ENCODE measurements at regions not wholly inside any gene's neighbourhood (a gene's known extent, or its start where the extent isn't known, plus 50 kb on each side); places are given as distances from the start of the nearest gene placed in this dataset.

GRCh38 chr6:90914312-90914711 lies 327.4 kb upstream of the MAP3K7 start:
- DNase-seq (ENCODE audit: extremely low spot score): no peak
- H3K36me3 ChIP-seq (ENCODE audit: insufficient read depth): peaks cover 1% of the 10 kb centered on the region
- 85% methylated on average over 2 of the region's 2 CpGs for WGBS
- no peaks in the 10 kb centered on the region for H3K4me1 ChIP-seq (ENCODE audit: insufficient read depth)
- H3K27ac ChIP-seq (ENCODE audit: low read depth): no peak overlapping the region
- H3K4me3 ChIP-seq (ENCODE audit: low read depth, low read length): no peak overlapping the region

GRCh38 chr6:90913266-90913960 lies 326.5 kb upstream of the MAP3K7 start:
- no peak for DNase-seq (ENCODE audit: extremely low spot score)
- Histone ChIP-seq H3K4me1 (ENCODE audit: insufficient read depth) (no peaks in the 10 kb centered on the region), H3K27ac (ENCODE audit: low read depth) (no peak overlapping the region), H3K4me3 (ENCODE audit: low read depth, low read length) (no peak overlapping the region), H3K36me3 (ENCODE audit: insufficient read depth) (peaks cover 1% of the 10 kb centered on the region)
- WGBS: 84% methylated on average over 2 of the region's 2 CpGs

- H3K27ac ChIP-seq (ENCODE audit: low read depth): no peak overlapping the region
- H3K36me3 ChIP-seq (ENCODE audit: insufficient read depth): peaks cover 1% of the 10 kb centered on the region
- WGBS: 22% methylated on average over 1 of the region's 1 CpG
- H3K4me3 ChIP-seq (ENCODE audit: low read depth, low read length): no peak overlapping the region
- H3K4me1 ChIP-seq (ENCODE audit: insufficient read depth): no peaks in the 10 kb centered on the region
- DNase-seq (ENCODE audit: extremely low spot score): no peak
Observed at GRCh38 chr6:90911642-90912041, 324.8 kb upstream of the MAP3K7 start.

GRCh38 chr6:90910893-90911292 lies 324.0 kb upstream of the MAP3K7 start:
- H3K27ac ChIP-seq (ENCODE audit: low read depth): no peak overlapping the region
- no peaks in the 10 kb centered on the region for H3K4me1 ChIP-seq (ENCODE audit: insufficient read depth)
- no peak overlapping the region for H3K4me3 ChIP-seq (ENCODE audit: low read depth, low read length)
- WGBS: 99% methylated on average over 6 of the region's 6 CpGs
- DNase-seq (ENCODE audit: extremely low spot score): no peak
- H3K36me3 ChIP-seq (ENCODE audit: insufficient read depth): peaks cover 1% of the 10 kb centered on the region

GRCh38 chr6:90907931-90908655 lies 321.2 kb upstream of the MAP3K7 start:
- H3K27ac ChIP-seq (ENCODE audit: low read depth): no peak overlapping the region
- H3K36me3 ChIP-seq (ENCODE audit: insufficient read depth): peaks cover 1% of the 10 kb centered on the region
- WGBS: 78% methylated on average over 4 of the region's 4 CpGs
- H3K4me3 ChIP-seq (ENCODE audit: low read depth, low read length): no peak overlapping the region
- no peaks in the 10 kb centered on the region for H3K4me1 ChIP-seq (ENCODE audit: insufficient read depth)
- DNase-seq (ENCODE audit: extremely low spot score): no peak

- no peak for DNase-seq (ENCODE audit: extremely low spot score)
- Histone ChIP-seq H3K36me3 (ENCODE audit: insufficient read depth) (peaks cover 1% of the 10 kb centered on the region), H3K4me3 (ENCODE audit: low read depth, low read length) (no peak overlapping the region), H3K4me1 (ENCODE audit: insufficient read depth) (no peaks in the 10 kb centered on the region), H3K27ac (ENCODE audit: low read depth) (no peak overlapping the region)
- WGBS: 37% methylated on average over 3 of the region's 3 CpGs
Observed at GRCh38 chr6:90905351-90905750, 318.5 kb upstream of the MAP3K7 start.

- Histone ChIP-seq H3K4me3 (ENCODE audit: low read depth, low read length) (no peak overlapping the region), H3K36me3 (ENCODE audit: insufficient read depth) (no peaks in the 10 kb centered on the region), H3K27ac (ENCODE audit: low read depth) (no peak overlapping the region), H3K4me1 (ENCODE audit: insufficient read depth) (no peaks in the 10 kb centered on the region)
- WGBS: 93% methylated on average over 2 of the region's 2 CpGs
- DNase-seq (ENCODE audit: extremely low spot score): no peak
Observed at GRCh38 chr6:90900034-90900433, 313.2 kb upstream of the MAP3K7 start.

- 79% methylated on average over 4 of the region's 4 CpGs for WGBS
- Histone ChIP-seq H3K4me1 (ENCODE audit: insufficient read depth) (no peaks in the 10 kb centered on the region), H3K4me3 (ENCODE audit: low read depth, low read length) (no peak overlapping the region), H3K27ac (ENCODE audit: low read depth) (no peak overlapping the region), H3K36me3 (ENCODE audit: insufficient read depth) (no peaks in the 10 kb centered on the region)
- DNase-seq (ENCODE audit: extremely low spot score): no peak
Observed at GRCh38 chr6:90898763-90899162, 311.9 kb upstream of the MAP3K7 start.

GRCh38 chr6:90896075-90896547 lies 309.2 kb upstream of the MAP3K7 start:
- DNase-seq (ENCODE audit: extremely low spot score): no peak
- no peak overlapping the region for H3K4me3 ChIP-seq (ENCODE audit: low read depth, low read length)
- H3K27ac ChIP-seq (ENCODE audit: low read depth): no peak overlapping the region
- H3K36me3 ChIP-seq (ENCODE audit: insufficient read depth): no peaks in the 10 kb centered on the region
- no peaks in the 10 kb centered on the region for H3K4me1 ChIP-seq (ENCODE audit: insufficient read depth)
- WGBS: 66% methylated on average over 3 of the region's 3 CpGs

- H3K4me3 ChIP-seq (ENCODE audit: low read depth, low read length): no peak overlapping the region
- no peaks in the 10 kb centered on the region for H3K36me3 ChIP-seq (ENCODE audit: insufficient read depth)
- no peak for DNase-seq (ENCODE audit: extremely low spot score)
- WGBS: 73% methylated on average over 9 of the region's 9 CpGs
- no peak overlapping the region for H3K27ac ChIP-seq (ENCODE audit: low read depth)
- no peaks in the 10 kb centered on the region for H3K4me1 ChIP-seq (ENCODE audit: insufficient read depth)
Observed at GRCh38 chr6:90895299-90896074, 308.6 kb upstream of the MAP3K7 start.

- Histone ChIP-seq H3K4me3 (ENCODE audit: low read depth, low read length) (no peak overlapping the region), H3K4me1 (ENCODE audit: insufficient read depth) (no peaks in the 10 kb centered on the region), H3K27ac (ENCODE audit: low read depth) (no peak overlapping the region), H3K36me3 (ENCODE audit: insufficient read depth) (no peaks in the 10 kb centered on the region)
- WGBS: 63% methylated on average over 9 of the region's 9 CpGs
- no peak for DNase-seq (ENCODE audit: extremely low spot score)
Observed at GRCh38 chr6:90894285-90895130, 307.6 kb upstream of the MAP3K7 start.

GRCh38 chr6:90893400-90893799 lies 306.5 kb upstream of the MAP3K7 start:
- 74% methylated on average over 4 of the region's 4 CpGs for WGBS
- H3K27ac ChIP-seq (ENCODE audit: low read depth): no peak overlapping the region
- no peak overlapping the region for H3K4me3 ChIP-seq (ENCODE audit: low read depth, low read length)
- no peaks in the 10 kb centered on the region for H3K4me1 ChIP-seq (ENCODE audit: insufficient read depth)
- H3K36me3 ChIP-seq (ENCODE audit: insufficient read depth): no peaks in the 10 kb centered on the region
- DNase-seq (ENCODE audit: extremely low spot score): no peak

GRCh38 chr6:90892271-90892670 lies 305.4 kb upstream of the MAP3K7 start:
- no peaks in the 10 kb centered on the region for H3K36me3 ChIP-seq (ENCODE audit: insufficient read depth)
- 42% methylated on average over 3 of the region's 3 CpGs for WGBS
- no peak overlapping the region for H3K27ac ChIP-seq (ENCODE audit: low read depth)
- H3K4me1 ChIP-seq (ENCODE audit: insufficient read depth): no peaks in the 10 kb centered on the region
- DNase-seq (ENCODE audit: extremely low spot score): no peak
- H3K4me3 ChIP-seq (ENCODE audit: low read depth, low read length): no peak overlapping the region

Measured in urinary bladder (tissue), 3 donors.